H1 (cell line): ENCODE measurements at regions not wholly inside any gene's neighbourhood (a gene's known extent, or its start where the extent isn't known, plus 50 kb on each side); places are given as distances from the start of the nearest gene placed in this dataset.

Experiments used
- CTCF ChIA-PET: fragments of 300-600 bp; sonication (Branson Sonifier 250); formaldehyde crosslinking; loops from one replicate; lab custom pipeline; 2021; ENCODE audit not compliant: partially characterized antibody; lab: Charles Lee
- POLR2A ChIA-PET: fragments of 300-600 bp; sonication (Branson Sonifier 250); formaldehyde crosslinking; loops from one replicate; lab custom pipeline; 2021; ENCODE audit warnings: inconsistent platforms; ENCODE audit not compliant: partially characterized antibody; lab: Charles Lee
- DNase-seq, 2 experiments: peaks; one replicate each; pipeline versions ENCODE4 v3.0.0 to v3.0.0-alpha.2; 2010 to 2022; ENCODE audit warnings: low spot score in 2 of 2, low read depth in 1 of 2, mixed read lengths in 1 of 2
- FAIRE-seq: peaks from 2 replicates; lab custom pipeline; 2011; peaks lifted over from hg19 to GRCh38; lab: Jason Lieb, UNC
- H2AFZ ChIP-seq: 2 replicates; pipeline ENCODE4 v1.8.1; 2012; ENCODE audit warnings: low read length, inconsistent platforms
- H2AK5ac ChIP-seq: 2 replicates; pipeline ENCODE4 v1.6.1; 2013; ENCODE audit warnings: low read depth, low read length
- H2BK120ac ChIP-seq: replicated peaks from 2 replicates; pipeline ENCODE3; 2013; ENCODE audit warnings: low read depth, low read length, inconsistent platforms
- H2BK12ac ChIP-seq: 2 replicates; pipeline ENCODE4 v1.6.1; 2013; ENCODE audit warnings: low read depth, low read length
- H2BK15ac ChIP-seq: 2 replicates; pipeline ENCODE4 v1.6.1; 2013; ENCODE audit warnings: low read length
- H2BK20ac ChIP-seq: 2 replicates; pipeline ENCODE4 v1.6.1; 2013; ENCODE audit warnings: low read length
- H2BK5ac ChIP-seq: 2 replicates; pipeline ENCODE4 v1.6.1; 2013; ENCODE audit warnings: low read depth, low read length
- H3K14ac ChIP-seq: 2 replicates; pipeline ENCODE4 v1.6.1; 2013; ENCODE audit warnings: inconsistent platforms; ENCODE audit not compliant: insufficient read length
- H3K18ac ChIP-seq: 2 replicates; pipeline ENCODE4 v1.6.1; 2013; ENCODE audit warnings: low read length; ENCODE audit errors: extremely low read depth
- H3K23ac ChIP-seq: 2 replicates; pipeline ENCODE4 v1.6.1; 2013; ENCODE audit warnings: inconsistent platforms; ENCODE audit not compliant: insufficient read length
- H3K23me2 ChIP-seq: 2 replicates; pipeline ENCODE4 v1.6.1; 2013; ENCODE audit warnings: low read depth, low read length
- H3K27ac ChIP-seq: 2 replicates; pipeline ENCODE4 v1.6.1; 2011; ENCODE audit warnings: low read depth, low read length, inconsistent platforms
- H3K27me3 ChIP-seq, 4 experiments: replicated peaks in 1 of 4; 1 replicate in 1 of 4; 2 replicates in 3 of 4; pipeline versions ENCODE4 v1.6.1 to v1.8.1; 2011 to 2013; ENCODE audit warnings: low read length in 3 of 4, mild to moderate bottlenecking in 3 of 4, inconsistent platforms in 2 of 4, mixed read lengths in 2 of 4, moderate library complexity in 1 of 4; ENCODE audit not compliant: control insufficient read depth in 3 of 4, insufficient read depth in 3 of 4; ENCODE audit errors: extremely low read depth in 1 of 4
- H3K36me3 ChIP-seq, 4 experiments: 2 replicates each; pipeline versions ENCODE4 v1.6.1 to v1.8.1; 2011 to 2013; ENCODE audit warnings: mild to moderate bottlenecking in 4 of 4, low read length in 3 of 4, moderate library complexity in 2 of 4, control low read depth in 1 of 4, inconsistent platforms in 1 of 4; ENCODE audit not compliant: insufficient read depth in 4 of 4, control insufficient read depth in 2 of 4
- H3K4ac ChIP-seq: replicated peaks from 2 replicates; pipeline ENCODE3; 2013; ENCODE audit warnings: low read length, low read depth, mixed read lengths, inconsistent platforms; ENCODE audit not compliant: insufficient read length
- H3K4me1 ChIP-seq, 4 experiments: replicated peaks in 1 of 4; 1 replicate in 1 of 4; 2 replicates in 3 of 4; pipeline versions ENCODE4 v1.6.1 to v1.8.1; 2011 to 2013; ENCODE audit warnings: low read length in 3 of 4, inconsistent platforms in 2 of 4, mixed read lengths in 1 of 4; ENCODE audit not compliant: insufficient read depth in 4 of 4, control insufficient read depth in 3 of 4
- H3K4me2 ChIP-seq, 2 experiments: 2 replicates each; pipeline versions ENCODE4 v1.6.1 to v1.8.1; 2011 to 2013; ENCODE audit warnings: low read depth in 2 of 2, low read length in 2 of 2, control low read depth in 1 of 2, inconsistent platforms in 1 of 2, mild to moderate bottlenecking in 1 of 2; ENCODE audit not compliant: insufficient read depth in 1 of 2
- H3K4me3 ChIP-seq, 4 experiments: fragments of 200-600, 300-600 bp in 1 of 4; sonication (generic), shearing (Covaris generic), sonication (Bioruptor Twin) in 1 of 4; 2 replicates each; pipeline versions ENCODE4 v1.5.1 to v1.8.1; 2011 to 2016; ENCODE audit warnings: low read length in 4 of 4, low read depth in 3 of 4, control low read depth in 2 of 4, inconsistent platforms in 2 of 4, mild to moderate bottlenecking in 2 of 4, mixed read lengths in 1 of 4, moderate library complexity in 1 of 4; ENCODE audit not compliant: insufficient read depth in 2 of 4; ENCODE audit errors: extremely low read depth in 1 of 4
- H3K56ac ChIP-seq: replicated peaks from 2 replicates; pipeline ENCODE3; 2013; ENCODE audit warnings: low read depth, mild to moderate bottlenecking, mixed read lengths, low read length, inconsistent platforms; ENCODE audit not compliant: insufficient read length
- H3K79me1 ChIP-seq: 2 replicates; pipeline ENCODE4 v1.6.1; 2013; ENCODE audit warnings: low read depth, low read length, control low read depth
- H3K79me2 ChIP-seq, 2 experiments: 2 replicates each; pipeline versions ENCODE4 v1.6.1 to v1.8.1; 2012 to 2013; ENCODE audit warnings: low read length in 2 of 2, mild to moderate bottlenecking in 2 of 2, inconsistent platforms in 1 of 2; ENCODE audit not compliant: insufficient read depth in 2 of 2, control insufficient read depth in 1 of 2
- H3K9ac ChIP-seq, 4 experiments: replicated peaks in 1 of 4; 1 replicate in 1 of 4; 2 replicates in 3 of 4; pipeline versions ENCODE4 v1.6.1 to v1.8.1; 2011 to 2013; ENCODE audit warnings: low read depth in 3 of 4, low read length in 3 of 4, control low read depth in 2 of 4, mild to moderate bottlenecking in 2 of 4, moderate library complexity in 2 of 4, inconsistent platforms in 1 of 4; ENCODE audit errors: extremely low read depth in 1 of 4
- H3K9me3 ChIP-seq, 2 experiments: 2 replicates each; pipeline versions ENCODE4 v1.6.1 to v1.8.1; 2012 to 2013; ENCODE audit warnings: mild to moderate bottlenecking in 2 of 2, moderate library complexity in 2 of 2, control low read depth in 1 of 2, inconsistent platforms in 1 of 2, low read depth in 1 of 2, low read length in 1 of 2, mixed read lengths in 1 of 2; ENCODE audit not compliant: insufficient read depth in 2 of 2
- H4K20me1 ChIP-seq, 2 experiments: replicated peaks in 1 of 2; 2 replicates each; pipeline versions ENCODE3 to v1.8.1; 2011 to 2013; ENCODE audit warnings: inconsistent platforms in 2 of 2, low read length in 2 of 2, mild to moderate bottlenecking in 1 of 2; ENCODE audit not compliant: insufficient read depth in 2 of 2, control insufficient read depth in 1 of 2
- H4K5ac ChIP-seq: 2 replicates; pipeline ENCODE4 v1.6.1; 2013; ENCODE audit warnings: low read length, low read depth, mixed read lengths, inconsistent platforms; ENCODE audit not compliant: insufficient read length
- H4K8ac ChIP-seq: 2 replicates; pipeline ENCODE4 v1.8.0; 2013; ENCODE audit warnings: mild to moderate bottlenecking, moderate library complexity, low read length, inconsistent platforms; ENCODE audit not compliant: insufficient read depth; ENCODE audit errors: extremely low read depth
- H4K91ac ChIP-seq: replicated peaks from 2 replicates; pipeline ENCODE3; 2013; ENCODE audit warnings: low read length, mixed read lengths, inconsistent platforms; ENCODE audit not compliant: insufficient read length
- GABPA ChIP-seq: IDR thresholded peaks from 2 replicates; pipeline ENCODE4 v1.6.1; 2011; ENCODE audit warnings: mild to moderate bottlenecking, low read length, moderate library complexity, borderline replicate concordance; ENCODE audit not compliant: insufficient read depth
- WGBS, 2 experiments: shearing (Covaris generic) in 1 of 2; methylation state at CpG; one replicate each; pipeline versions ENCODE4 v1.1.6 to v1.1.7; 2013 to 2015; ENCODE audit warnings: low lambda C conversion rate in 2 of 2, mixed read lengths in 2 of 2, inconsistent platforms in 1 of 2, low coverage in 1 of 2, missing lambda C conversion rate in 1 of 2; ENCODE audit not compliant: insufficient replicate concordance in 2 of 2, insufficient coverage in 1 of 2, insufficient read length in 1 of 2; ENCODE audit errors: extremely low coverage in 1 of 2, missing lambda C conversion rate in 1 of 2; 5-methylcytosine and 5-hydroxymethylcytosine counted together

- FAIRE-seq = no peak
Observed at GRCh38 chr13:83804356-83804962, 77.8 kb downstream of the SLITRK1 start.

More at GRCh38 chr13:83804356-83804962, 77.8 kb downstream of the SLITRK1 start:
- Histone ChIP-seq H2BK12ac (no peak overlapping the region), H3K4ac (no peak overlapping the region), H2AK5ac (no peak overlapping the region), H3K9me3 (no peaks in the 10 kb centered on the region), H2AFZ (no peak overlapping the region), H3K4me3 (no peak overlapping the region), H3K56ac (no peak overlapping the region), H3K79me1 (no peaks in the 10 kb centered on the region), H3K9ac (no peak overlapping the region), H3K27me3 (peaks cover 0 to 2% (median 0%) of the 10 kb centered on the region in 4 experiments; a peak in 1 of 7 replicates), H2BK5ac (no peak overlapping the region), H4K8ac (no peak overlapping the region), H3K4me1 (no peaks in the 10 kb centered on the region), H3K79me2 (no peaks in the 10 kb centered on the region), H2BK15ac (no peak overlapping the region), H3K23ac (no peak overlapping the region), H3K14ac (no peak overlapping the region), H3K23me2 (no peaks in the 10 kb centered on the region), H2BK20ac (no peak overlapping the region), H4K5ac (no peak overlapping the region), H4K20me1 (no peaks in the 10 kb centered on the region), H2BK120ac (no peak overlapping the region), H3K18ac (no peak overlapping the region), H3K27ac (no peak overlapping the region), H4K91ac (no peak overlapping the region), H3K4me2 (no peak overlapping the region), H3K36me3 (no peaks in the 10 kb centered on the region)
- ChIA-PET POLR2A (no interaction called here), CTCF (no interaction called here)
- DNase-seq = no peak
- 95% methylated on average over 2 of the region's 2 CpGs; no CpG with 5 or more reads in 1 of the 2 experiments for WGBS, 2 experiments
- TF ChIP-seq GABPA = no peak
